Brain microvascular endothelial cell (primary cell): ENCODE measurements at regions not wholly inside any gene's neighbourhood (a gene's known extent, or its start where the extent isn't known, plus 50 kb on each side); places are given as distances from the start of the nearest gene placed in this dataset.
A peak's percentile ranks its signal among the peaks of the same experiment; 100 is the strongest.

Experiments used
- DNase-seq: peaks from one replicate; pipeline ENCODE4 v3.0.0-alpha.2; 2020
- H3K27ac ChIP-seq: fragments of 250-450 bp; sonication (Bioruptor Pico); 2 replicates; pipeline ENCODE4 v1.5.1; 2020; ENCODE audit warnings: mild to moderate bottlenecking, moderate library complexity
- H3K27me3 ChIP-seq: fragments of 250-450 bp; sonication (Bioruptor Pico); replicated peaks from 2 replicates; pipeline ENCODE4 v1.5.1; 2020; ENCODE audit warnings: mild to moderate bottlenecking
- H3K36me3 ChIP-seq: fragments of 250-450 bp; sonication (Bioruptor Pico); replicated peaks from 2 replicates; pipeline ENCODE4 v1.5.1; 2020; ENCODE audit warnings: mild to moderate bottlenecking
- H3K4me3 ChIP-seq: 2 replicates; pipeline ENCODE4 v1.5.1; 2011; ENCODE audit warnings: low read depth, mild to moderate bottlenecking, control low read depth, low read length, moderate library complexity
- in situ Hi-C: cut with HindIII; loops from 2 replicates; pipeline ENCODE4 v1.10.0; 2017; ENCODE audit warnings: low sequenced_read_pairs, low pct_ligation_motif_present
- TF ChIP-seq, protein P1 (sequence below): IDR thresholded peaks from 2 replicates; pipeline ENCODE4 v1.5.1; 2011; ENCODE audit warnings: low read depth, mild to moderate bottlenecking, moderate library complexity, low read length, control low read depth, inconsistent platforms; ENCODE audit errors: missing control alignments

DNA sequence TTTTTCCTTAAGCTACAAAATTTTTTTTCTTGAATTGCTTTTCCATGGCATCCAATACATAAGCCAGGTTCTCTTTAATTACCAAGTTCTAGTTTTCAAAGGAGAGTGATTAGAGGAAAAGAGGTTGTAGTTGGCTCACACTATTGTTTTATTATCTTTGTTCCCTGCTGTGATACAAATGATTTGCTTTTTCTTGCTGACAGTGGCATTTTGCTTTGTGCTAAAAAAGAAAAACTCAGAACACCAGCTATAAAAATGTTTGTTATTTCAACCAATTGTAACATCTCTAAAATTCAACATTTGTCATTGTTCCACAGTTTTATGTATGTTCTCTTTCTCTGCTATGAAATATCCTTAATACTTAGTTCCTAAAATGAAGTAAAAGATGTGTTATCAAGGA, 1817.2 kb downstream of the STIM2 start:
- in situ Hi-C loops = no loop called here
- Histone ChIP-seq H3K36me3 (no peaks in the 10 kb centered on the region), H3K27me3 (no peaks in the 10 kb centered on the region), H3K4me3 (no peak overlapping the region), H3K27ac (no peak overlapping the region)
- no peak for DNase-seq
- TF ChIP-seq, protein P1, sequence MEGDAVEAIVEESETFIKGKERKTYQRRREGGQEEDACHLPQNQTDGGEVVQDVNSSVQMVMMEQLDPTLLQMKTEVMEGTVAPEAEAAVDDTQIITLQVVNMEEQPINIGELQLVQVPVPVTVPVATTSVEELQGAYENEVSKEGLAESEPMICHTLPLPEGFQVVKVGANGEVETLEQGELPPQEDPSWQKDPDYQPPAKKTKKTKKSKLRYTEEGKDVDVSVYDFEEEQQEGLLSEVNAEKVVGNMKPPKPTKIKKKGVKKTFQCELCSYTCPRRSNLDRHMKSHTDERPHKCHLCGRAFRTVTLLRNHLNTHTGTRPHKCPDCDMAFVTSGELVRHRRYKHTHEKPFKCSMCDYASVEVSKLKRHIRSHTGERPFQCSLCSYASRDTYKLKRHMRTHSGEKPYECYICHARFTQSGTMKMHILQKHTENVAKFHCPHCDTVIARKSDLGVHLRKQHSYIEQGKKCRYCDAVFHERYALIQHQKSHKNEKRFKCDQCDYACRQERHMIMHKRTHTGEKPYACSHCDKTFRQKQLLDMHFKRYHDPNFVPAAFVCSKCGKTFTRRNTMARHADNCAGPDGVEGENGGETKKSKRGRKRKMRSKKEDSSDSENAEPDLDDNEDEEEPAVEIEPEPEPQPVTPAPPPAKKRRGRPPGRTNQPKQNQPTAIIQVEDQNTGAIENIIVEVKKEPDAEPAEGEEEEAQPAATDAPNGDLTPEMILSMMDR = no peak

DNA sequence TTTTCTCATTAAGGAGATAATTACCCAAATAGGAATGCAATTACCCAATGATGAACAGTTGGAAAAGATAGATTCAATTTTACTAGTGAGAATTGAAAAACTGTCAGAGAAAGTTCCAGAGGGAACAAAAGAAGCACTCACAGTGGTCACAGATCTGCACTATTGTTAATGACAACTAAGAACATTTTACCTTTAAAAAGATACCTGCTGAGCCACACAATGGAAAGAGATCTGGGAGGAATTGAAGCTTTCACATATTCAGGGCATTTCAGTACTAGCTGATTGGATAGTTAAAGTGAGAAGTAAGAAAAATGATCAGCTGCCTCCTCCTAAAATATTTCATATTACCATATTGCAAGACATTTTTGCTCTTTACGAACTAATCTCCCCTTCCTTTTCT, 1822.2 kb downstream of the STIM2 start:
- TF ChIP-seq, protein P1 = no peak
- Histone ChIP-seq H3K36me3 (no peaks in the 10 kb centered on the region), H3K27ac (no peak overlapping the region), H3K4me3 (no peak overlapping the region), H3K27me3 (no peaks in the 10 kb centered on the region)
- DNase-seq = no peak
- in situ Hi-C loops = no loop called here

DNA sequence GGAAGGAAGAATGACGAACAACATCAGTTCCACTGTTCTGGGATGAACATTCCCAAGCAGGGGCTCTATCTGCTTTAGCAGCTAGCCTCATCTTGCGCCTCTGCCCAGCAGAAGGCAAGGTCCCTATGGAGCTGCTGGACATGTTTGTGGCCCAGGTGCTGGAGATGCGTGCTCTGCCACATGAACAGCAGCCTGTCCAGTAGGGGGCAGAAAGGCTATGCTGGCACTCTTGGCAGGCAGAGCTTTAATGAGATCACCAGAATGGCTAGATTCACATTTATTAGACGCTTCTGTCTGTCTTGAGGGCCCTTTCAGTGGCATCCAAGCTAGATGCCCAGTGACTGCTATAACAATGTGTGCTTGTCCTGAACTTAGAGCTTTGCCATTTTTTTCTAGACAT, 1826.0 kb downstream of the STIM2 start:
- no peak overlapping the region for H3K27ac ChIP-seq
- in situ Hi-C loops = no loop called here
- no peaks in the 10 kb centered on the region for H3K36me3 ChIP-seq
- TF ChIP-seq, protein P1 = peak; percentile 79
- peak; percentile 27 for DNase-seq
- no peaks in the 10 kb centered on the region for H3K27me3 ChIP-seq
- H3K4me3 ChIP-seq = no peak overlapping the region

DNA sequence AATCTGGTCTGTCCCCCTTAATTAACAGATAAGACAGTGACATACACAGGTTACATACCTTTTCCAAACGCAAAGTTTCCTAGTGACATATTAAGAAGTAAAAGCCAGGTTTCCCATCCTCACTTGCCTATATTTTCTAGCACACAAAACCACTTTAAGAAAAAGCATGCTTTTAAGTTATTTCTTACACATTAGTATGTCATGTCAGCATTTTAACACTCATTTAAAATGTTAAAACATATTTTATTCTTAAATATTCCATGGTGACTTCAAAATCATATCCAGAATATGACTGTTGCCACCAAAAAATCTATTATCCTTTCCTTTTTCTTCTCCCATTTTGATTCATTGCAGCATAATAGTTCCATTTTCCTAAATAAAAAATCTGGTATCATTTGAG, 1830.2 kb downstream of the STIM2 start:
- DNase-seq = no peak
- H3K27ac ChIP-seq = no peak overlapping the region
- H3K36me3 ChIP-seq = no peaks in the 10 kb centered on the region
- in situ Hi-C loops = no loop called here
- TF ChIP-seq, protein P1 = no peak
- no peak overlapping the region for H3K4me3 ChIP-seq
- no peaks in the 10 kb centered on the region for H3K27me3 ChIP-seq

DNA sequence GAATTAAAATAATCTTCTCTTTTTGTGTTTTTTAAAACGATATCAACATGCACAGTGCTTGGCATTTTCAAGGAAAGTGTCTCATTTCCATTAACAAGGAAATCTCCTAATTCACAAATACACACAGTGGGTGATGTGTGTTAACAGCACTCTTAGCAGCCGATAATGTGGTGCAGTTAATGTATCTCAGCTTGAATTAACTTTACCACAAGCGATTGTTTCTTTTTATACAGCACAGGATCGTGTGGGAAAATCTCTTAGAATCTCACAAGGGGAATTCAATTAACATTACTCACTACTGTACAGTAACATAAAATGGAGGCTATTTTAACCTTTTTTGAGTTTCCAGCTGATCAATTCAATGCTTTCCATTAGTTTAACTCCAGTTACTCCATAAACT, 1841.9 kb downstream of the STIM2 start:
- H3K27ac ChIP-seq = no peak overlapping the region
- no peak for DNase-seq
- TF ChIP-seq, protein P1 = no peak
- H3K27me3 ChIP-seq = no peaks in the 10 kb centered on the region
- H3K4me3 ChIP-seq = no peak overlapping the region
- in situ Hi-C loops = no loop called here
- H3K36me3 ChIP-seq = no peaks in the 10 kb centered on the region

DNA sequence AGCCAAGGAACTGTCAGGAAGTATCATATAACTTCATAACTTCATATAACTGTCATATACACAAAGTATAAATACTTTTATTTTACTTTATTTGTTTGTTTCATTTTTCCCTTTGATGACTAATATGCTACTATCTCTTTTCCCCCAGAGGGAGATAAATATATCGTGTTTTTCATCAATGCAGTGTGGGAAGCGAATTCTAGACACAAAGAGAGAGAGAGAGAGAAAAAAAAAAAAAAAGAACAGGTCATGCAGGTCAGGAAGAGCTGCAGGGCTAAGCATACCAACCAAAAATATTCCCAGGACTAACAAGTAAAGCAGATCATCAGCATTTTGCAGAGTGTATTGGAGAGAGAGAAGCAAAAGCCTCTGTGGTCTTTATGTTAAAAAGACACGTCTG, 1849.2 kb downstream of the STIM2 start:
- peak; percentile 7 for DNase-seq
- H3K27ac ChIP-seq = peak overlapping the region; percentile 34
- H3K27me3 ChIP-seq = no peaks in the 10 kb centered on the region
- no peak overlapping the region for H3K4me3 ChIP-seq
- no peaks in the 10 kb centered on the region for H3K36me3 ChIP-seq
- TF ChIP-seq, protein P1 = no peak
- in situ Hi-C loops = no loop called here
